ENCODE measurements at regions not wholly inside any gene's neighbourhood (a gene's known extent, or its start where the extent isn't known, plus 50 kb on each side); places are given as distances from the start of the nearest gene placed in this dataset.

GRCh38 chr3:190172751-190173150 lies 52.1 kb upstream of the P3H2 start (continued):
- TF ChIP-seq PREB (CRISPR knock-in tag; IDR thresholded peaks at IDR 0.05) = no peak
- TF ChIP-seq ZNF592 (IDR thresholded peaks at IDR 0.05) = no peak
- TF ChIP-seq, protein P1, sequence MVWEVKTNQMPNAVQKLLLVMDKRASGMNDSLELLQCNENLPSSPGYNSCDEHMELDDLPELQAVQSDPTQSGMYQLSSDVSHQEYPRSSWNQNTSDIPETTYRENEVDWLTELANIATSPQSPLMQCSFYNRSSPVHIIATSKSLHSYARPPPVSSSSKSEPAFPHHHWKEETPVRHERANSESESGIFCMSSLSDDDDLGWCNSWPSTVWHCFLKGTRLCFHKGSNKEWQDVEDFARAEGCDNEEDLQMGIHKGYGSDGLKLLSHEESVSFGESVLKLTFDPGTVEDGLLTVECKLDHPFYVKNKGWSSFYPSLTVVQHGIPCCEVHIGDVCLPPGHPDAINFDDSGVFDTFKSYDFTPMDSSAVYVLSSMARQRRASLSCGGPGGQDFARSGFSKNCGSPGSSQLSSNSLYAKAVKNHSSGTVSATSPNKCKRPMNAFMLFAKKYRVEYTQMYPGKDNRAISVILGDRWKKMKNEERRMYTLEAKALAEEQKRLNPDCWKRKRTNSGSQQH (CRISPR knock-in tag; IDR thresholded peaks at IDR 0.05) = no peak
- TF ChIP-seq, protein P2, sequence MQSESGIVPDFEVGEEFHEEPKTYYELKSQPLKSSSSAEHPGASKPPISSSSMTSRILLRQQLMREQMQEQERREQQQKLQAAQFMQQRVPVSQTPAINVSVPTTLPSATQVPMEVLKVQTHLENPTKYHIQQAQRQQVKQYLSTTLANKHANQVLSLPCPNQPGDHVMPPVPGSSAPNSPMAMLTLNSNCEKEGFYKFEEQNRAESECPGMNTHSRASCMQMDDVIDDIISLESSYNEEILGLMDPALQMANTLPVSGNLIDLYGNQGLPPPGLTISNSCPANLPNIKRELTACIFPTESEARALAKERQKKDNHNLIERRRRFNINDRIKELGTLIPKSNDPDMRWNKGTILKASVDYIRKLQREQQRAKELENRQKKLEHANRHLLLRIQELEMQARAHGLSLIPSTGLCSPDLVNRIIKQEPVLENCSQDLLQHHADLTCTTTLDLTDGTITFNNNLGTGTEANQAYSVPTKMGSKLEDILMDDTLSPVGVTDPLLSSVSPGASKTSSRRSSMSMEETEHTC (IDR thresholded peaks at IDR 0.05) = no peak
- no peak for TF ChIP-seq ARHGAP35 (IDR thresholded peaks at IDR 0.05; ENCODE audit: partially characterized antibody)

All from K562 (cell line).